Kidney (tissue), 13 donors: ENCODE measurements at regions not wholly inside any gene's neighbourhood (a gene's known extent, or its start where the extent isn't known, plus 50 kb on each side); places are given as distances from the start of the nearest gene placed in this dataset.

Experiments used
- DNase-seq, 5 donors: peaks; one replicate each; pipeline ENCODE4 v3.0.0-alpha.2; 2013 to 2020
- FAIRE-seq: peaks from 2 replicates; lab custom pipeline; 2012; peaks lifted over from hg19 to GRCh38; lab: Jason Lieb, UNC
- H3K27ac ChIP-seq, 2 donors: one replicate each; pipeline ENCODE4 v1.7.0; 2013; ENCODE audit warnings: low read depth in 2 of 2, low read length in 2 of 2, inconsistent platforms in 1 of 2
- H3K27me3 ChIP-seq: one replicate; pipeline ENCODE4 v1.7.1; 2013; ENCODE audit warnings: low read length, inconsistent platforms; ENCODE audit not compliant: control insufficient read depth, insufficient read depth
- H3K36me3 ChIP-seq, 3 donors: one replicate each; pipeline versions ENCODE4 v1.7.0 to v1.7.1; 2013; ENCODE audit warnings: low read length in 3 of 3, control low read depth in 1 of 3, inconsistent platforms in 1 of 3; ENCODE audit not compliant: insufficient read depth in 3 of 3, control insufficient read depth in 2 of 3
- H3K4me1 ChIP-seq, 3 donors: one replicate each; pipeline versions ENCODE4 v1.7.0 to v1.7.1; 2013; ENCODE audit warnings: low read length in 3 of 3, inconsistent platforms in 1 of 3, low read depth in 1 of 3; ENCODE audit not compliant: control insufficient read depth in 2 of 3, insufficient read depth in 2 of 3
- H3K4me3 ChIP-seq, 3 donors: one replicate each; pipeline versions ENCODE4 v1.7.0 to v1.8.1; 2013; ENCODE audit warnings: low read length in 3 of 3, control low read depth in 1 of 3, inconsistent platforms in 1 of 3
- H3K9ac ChIP-seq, 3 donors: one replicate each; pipeline versions ENCODE4 v1.7.0 to v1.7.1; 2013; ENCODE audit warnings: low read length in 3 of 3, control low read depth in 1 of 3, inconsistent platforms in 1 of 3
- H3K9me3 ChIP-seq, 3 donors: one replicate each; pipeline versions ENCODE4 v1.7.0 to v1.7.1; 2013; ENCODE audit warnings: low read length in 3 of 3, control low read depth in 1 of 3, inconsistent platforms in 1 of 3; ENCODE audit not compliant: control insufficient read depth in 2 of 3, insufficient read depth in 1 of 3
- intact Hi-C: fragments of 100-400 bp; cut with DNase I; formaldehyde crosslinking; loops from one replicate; pipeline ENCODE4 v1.11.1; 2022
- TF ChIP-seq, protein P1 (sequence below): IDR thresholded peaks from 3 replicates; pipeline ENCODE4 v1.5.1; 2012; ENCODE audit warnings: mild to moderate bottlenecking, moderate library complexity, borderline replicate concordance; ENCODE audit not compliant: insufficient read depth; ENCODE audit errors: extremely low read depth
- donor health status: control.
- donor health status: control.
- donor health status: control.
- donor health status: control.
- donor health status: control.
- donor health status: DM: yes; HTN: yes; CAD: no.
- donor health status: Normal renal cell carcinoma (clear cell type).

DNA sequence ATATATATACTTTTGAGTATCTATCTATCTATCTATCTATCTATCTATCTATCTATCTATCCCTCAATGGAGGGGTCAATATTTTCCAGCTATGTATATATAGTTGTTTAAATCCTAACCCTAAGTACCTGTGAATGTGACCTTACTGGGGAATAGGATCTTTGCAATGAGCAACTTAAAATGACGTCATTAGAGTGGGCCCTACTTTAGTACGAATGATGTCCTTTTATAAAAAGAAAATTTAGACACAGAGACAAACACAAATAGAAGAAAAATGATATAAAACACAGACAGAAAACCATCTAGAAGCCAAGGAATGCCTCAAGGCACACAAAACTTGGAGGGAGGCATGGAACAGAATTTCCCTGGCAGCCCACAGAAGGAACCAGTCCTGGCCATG lies 2283.7 kb downstream of the NCAM2 start:
- TF ChIP-seq, protein P1, sequence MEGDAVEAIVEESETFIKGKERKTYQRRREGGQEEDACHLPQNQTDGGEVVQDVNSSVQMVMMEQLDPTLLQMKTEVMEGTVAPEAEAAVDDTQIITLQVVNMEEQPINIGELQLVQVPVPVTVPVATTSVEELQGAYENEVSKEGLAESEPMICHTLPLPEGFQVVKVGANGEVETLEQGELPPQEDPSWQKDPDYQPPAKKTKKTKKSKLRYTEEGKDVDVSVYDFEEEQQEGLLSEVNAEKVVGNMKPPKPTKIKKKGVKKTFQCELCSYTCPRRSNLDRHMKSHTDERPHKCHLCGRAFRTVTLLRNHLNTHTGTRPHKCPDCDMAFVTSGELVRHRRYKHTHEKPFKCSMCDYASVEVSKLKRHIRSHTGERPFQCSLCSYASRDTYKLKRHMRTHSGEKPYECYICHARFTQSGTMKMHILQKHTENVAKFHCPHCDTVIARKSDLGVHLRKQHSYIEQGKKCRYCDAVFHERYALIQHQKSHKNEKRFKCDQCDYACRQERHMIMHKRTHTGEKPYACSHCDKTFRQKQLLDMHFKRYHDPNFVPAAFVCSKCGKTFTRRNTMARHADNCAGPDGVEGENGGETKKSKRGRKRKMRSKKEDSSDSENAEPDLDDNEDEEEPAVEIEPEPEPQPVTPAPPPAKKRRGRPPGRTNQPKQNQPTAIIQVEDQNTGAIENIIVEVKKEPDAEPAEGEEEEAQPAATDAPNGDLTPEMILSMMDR: no peak
- intact Hi-C loops: no loop called here
- Histone ChIP-seq H3K4me1 (no peaks in the 10 kb centered on the region), H3K27me3 (no peaks in the 10 kb centered on the region), H3K9ac (no peak overlapping the region), H3K4me3 (no peak overlapping the region), H3K36me3 (no peaks in the 10 kb centered on the region), H3K27ac (no peak overlapping the region), H3K9me3 (no peaks in the 10 kb centered on the region)
- FAIRE-seq (no peak), DNase-seq (no peak)

DNA sequence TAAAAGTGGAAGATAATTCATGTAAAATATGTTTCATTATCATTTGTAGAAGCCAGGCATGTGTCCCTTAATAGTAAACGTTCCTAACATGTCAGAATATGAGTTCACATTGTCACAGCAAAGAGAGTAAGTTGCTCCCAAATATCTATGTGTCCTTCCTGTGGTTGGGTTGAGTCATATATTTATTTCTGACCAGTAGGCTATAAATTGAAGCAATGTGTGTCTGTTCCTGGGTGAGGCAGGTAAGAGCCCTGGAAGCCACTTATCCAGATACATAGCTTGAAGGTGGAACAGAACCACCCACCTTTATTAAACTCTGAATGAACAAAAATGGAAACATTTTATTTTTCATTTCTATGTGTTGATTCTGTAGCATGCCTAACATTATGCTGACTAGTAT lies 2251.6 kb downstream of the NCAM2 start:
- FAIRE-seq (no peak), DNase-seq (no peak)
- Histone ChIP-seq H3K27ac (no peak overlapping the region), H3K4me3 (no peak overlapping the region), H3K9ac (no peak overlapping the region), H3K36me3 (no peaks in the 10 kb centered on the region), H3K27me3 (no peaks in the 10 kb centered on the region), H3K9me3 (no peaks in the 10 kb centered on the region), H3K4me1 (no peaks in the 10 kb centered on the region)
- TF ChIP-seq, protein P1: no peak
- intact Hi-C loops: no loop called here

DNA sequence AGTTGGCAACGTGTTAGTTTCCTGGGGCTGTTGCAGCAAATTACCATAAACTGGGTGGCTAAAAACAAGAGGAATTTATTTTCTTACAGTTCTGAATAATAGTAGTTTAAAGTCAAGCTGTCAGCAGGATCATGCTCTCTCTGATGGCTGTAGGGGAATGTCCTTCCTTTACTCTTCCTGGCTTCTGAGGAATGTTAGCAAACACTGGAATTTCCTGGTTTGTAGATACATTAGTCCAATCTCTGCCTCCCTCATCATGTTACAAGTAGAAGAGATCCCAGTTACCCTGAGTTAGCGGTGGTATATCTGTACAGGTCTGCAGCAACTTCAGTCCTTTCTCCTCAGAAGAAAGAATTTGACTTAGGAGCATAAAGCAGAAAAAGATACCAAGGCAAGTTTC lies 2249.1 kb downstream of the NCAM2 start:
- TF ChIP-seq, protein P1: no peak
- Histone ChIP-seq H3K4me1 (no peaks in the 10 kb centered on the region), H3K36me3 (no peaks in the 10 kb centered on the region), H3K9me3 (no peaks in the 10 kb centered on the region), H3K27me3 (no peaks in the 10 kb centered on the region), H3K27ac (no peak overlapping the region), H3K9ac (no peak overlapping the region), H3K4me3 (no peak overlapping the region)
- FAIRE-seq (no peak), DNase-seq (peak in 1 of 5 donors; percentile 7)
- intact Hi-C loops: no loop called here

DNA sequence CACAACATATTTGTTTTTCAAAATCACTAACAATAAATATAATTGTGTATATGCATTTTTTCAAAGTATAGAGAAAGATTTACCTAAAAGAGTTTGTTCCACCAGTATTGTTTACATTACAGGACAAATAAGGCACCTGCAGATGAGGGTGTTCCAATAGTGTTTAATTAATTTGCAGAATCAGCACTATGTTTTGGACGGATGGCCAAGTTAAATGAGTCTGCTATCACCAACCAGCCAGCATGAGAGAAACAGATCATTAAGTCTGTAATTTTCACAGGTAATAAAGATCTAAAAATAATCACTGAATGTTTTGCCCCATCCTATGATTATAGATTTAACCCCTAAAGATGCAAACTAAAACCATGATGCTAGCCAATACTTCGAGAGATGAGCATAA lies 2247.0 kb downstream of the NCAM2 start:
- DNase-seq: no peak
- H3K27ac ChIP-seq: no peak overlapping the region
- H3K4me3 ChIP-seq: no peak overlapping the region
- TF ChIP-seq, protein P1: no peak
- H3K9me3 ChIP-seq: no peaks in the 10 kb centered on the region
- intact Hi-C loops: no loop called here
- no peak for FAIRE-seq
- no peaks in the 10 kb centered on the region for H3K4me1 ChIP-seq
- no peak overlapping the region for H3K9ac ChIP-seq
- no peaks in the 10 kb centered on the region for H3K27me3 ChIP-seq
- H3K36me3 ChIP-seq: no peaks in the 10 kb centered on the region
